ENCODE measurements at regions not wholly inside any gene's neighbourhood (a gene's known extent, or its start where the extent isn't known, plus 50 kb on each side); places are given as distances from the start of the nearest gene placed in this dataset.
"Not testable (repeated sequence)": the region's sequence is repeated elsewhere in the genome, so short reads cannot be mapped to it uniquely, and the experiment has no call there.

DNA sequence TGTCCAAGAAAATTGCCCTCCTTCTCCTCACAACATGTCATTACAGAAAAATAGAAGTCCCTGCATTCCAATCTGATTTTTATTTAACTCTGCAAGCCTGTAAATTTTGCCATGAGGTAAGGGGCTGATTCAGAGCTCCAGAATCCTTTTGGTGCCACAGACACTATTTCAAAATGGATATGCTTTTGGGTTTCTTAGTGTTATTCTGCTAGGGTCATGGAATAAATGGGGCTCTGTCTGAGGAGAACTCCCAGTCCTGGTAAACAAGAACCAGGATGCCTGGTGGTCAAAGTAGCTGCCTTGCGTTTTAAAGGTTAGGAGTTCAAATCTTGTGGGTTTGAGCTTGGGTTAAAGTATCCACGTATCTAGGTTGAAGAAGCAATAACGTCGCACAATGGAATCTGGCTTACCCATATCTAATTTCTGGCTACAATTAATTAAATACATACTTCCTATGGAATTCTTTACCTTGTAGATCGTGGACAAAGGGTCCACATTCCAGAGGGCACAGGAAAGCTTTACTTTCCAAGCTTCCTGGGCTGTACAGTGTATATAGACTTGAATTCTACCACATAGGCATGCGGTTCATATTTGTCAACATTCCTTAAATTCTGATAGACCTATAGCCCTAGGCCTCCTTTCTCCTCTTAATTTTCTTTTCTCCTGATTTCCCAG is 98.0 kb upstream of the CDC42BPA start:
- no peak for DNase-seq (ENCODE audit: low spot score)

DNA sequence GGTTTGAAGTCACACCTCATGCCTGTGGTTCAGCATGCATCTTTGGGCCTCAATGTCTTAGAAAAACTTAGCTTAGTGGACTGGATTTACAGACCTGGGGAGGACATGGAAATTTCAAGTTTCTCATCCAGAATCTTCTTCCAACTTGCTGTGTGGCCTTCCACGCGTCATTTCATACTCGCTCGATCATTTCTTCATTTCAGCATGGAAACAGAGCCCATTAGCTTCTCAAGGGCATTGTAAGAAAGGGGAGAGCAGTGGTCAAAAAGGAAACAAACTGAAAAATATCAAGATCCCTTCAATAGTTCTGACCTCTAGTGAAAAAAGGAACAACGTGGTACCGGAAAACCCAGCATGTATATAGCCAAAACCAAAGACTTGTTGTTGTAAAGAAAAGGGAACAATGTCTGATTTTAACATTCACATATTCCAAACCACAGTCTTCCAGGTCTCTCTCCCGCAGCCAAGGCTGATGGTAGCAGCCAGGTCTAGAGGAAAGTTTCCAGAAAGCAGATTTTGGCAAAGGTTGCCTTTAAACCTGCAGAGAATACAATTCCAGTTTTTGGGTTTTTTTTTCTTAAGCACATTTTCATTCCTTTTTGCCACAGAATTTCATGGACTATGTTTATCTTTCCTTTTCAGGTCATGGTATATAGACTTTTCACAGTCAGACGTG is 97.0 kb upstream of the CDC42BPA start:
- no peak for DNase-seq (ENCODE audit: low spot score)

DNA sequence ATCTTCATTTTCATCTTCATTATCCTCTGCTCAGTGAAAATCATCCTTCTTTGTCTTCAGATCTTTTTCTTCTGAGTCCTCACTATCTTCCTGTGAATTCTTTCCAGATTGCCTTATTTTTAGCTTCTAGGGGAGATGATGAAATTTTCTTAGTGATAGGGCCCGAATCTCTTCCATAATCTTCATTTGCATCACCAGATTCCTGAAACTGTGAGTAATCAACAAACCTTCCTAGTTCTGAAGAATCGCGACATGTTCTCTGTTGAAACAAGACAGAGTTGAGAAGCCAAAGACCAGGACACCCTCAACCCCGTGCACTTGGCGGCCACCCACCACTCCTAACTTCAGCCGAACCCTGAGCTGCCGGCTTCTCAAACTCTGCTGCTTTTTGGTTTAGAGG is 92.8 kb upstream of the CDC42BPA start:
- DNase-seq (ENCODE audit: low spot score), result no peak

DNA sequence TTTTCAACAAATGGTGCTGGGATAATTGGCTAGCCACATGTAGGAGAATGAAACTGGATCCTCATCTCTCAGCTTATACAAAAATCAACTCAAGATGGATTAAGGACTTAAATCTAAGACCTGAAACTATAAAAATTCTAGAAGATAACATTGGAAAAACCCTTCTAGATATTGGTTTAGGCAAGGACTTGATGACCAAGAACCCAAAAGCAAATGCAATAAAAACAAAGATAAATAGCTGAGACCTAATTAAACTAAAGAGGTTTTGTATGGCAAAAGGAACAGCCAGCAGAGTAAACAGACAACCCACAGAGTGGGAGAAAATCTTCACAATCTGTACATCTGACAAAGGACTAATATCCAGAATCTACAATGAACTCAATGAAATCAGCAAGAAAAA is 88.0 kb upstream of the CDC42BPA start:
- DNase-seq (ENCODE audit: low spot score), result not testable (repeated sequence)

DNA sequence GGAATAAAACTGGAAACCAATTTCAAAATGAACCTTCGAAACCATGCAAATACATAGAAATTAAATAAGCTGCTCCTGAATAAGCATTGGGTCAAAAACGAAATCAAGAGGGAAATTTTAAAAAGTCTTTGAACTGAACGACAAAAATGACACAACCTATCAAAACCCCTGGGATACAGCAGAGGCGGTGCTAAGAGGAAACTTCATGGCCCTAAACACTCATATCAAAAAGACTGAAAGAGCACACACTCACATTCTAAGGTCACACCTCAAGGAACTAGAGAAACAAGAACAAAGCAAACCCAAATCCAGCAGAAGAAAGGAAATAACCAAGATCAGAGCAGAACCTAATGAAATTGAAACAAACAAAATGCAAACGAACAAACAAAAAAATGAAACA is 85.2 kb upstream of the CDC42BPA start:
- no peak for DNase-seq (ENCODE audit: low spot score)

DNA sequence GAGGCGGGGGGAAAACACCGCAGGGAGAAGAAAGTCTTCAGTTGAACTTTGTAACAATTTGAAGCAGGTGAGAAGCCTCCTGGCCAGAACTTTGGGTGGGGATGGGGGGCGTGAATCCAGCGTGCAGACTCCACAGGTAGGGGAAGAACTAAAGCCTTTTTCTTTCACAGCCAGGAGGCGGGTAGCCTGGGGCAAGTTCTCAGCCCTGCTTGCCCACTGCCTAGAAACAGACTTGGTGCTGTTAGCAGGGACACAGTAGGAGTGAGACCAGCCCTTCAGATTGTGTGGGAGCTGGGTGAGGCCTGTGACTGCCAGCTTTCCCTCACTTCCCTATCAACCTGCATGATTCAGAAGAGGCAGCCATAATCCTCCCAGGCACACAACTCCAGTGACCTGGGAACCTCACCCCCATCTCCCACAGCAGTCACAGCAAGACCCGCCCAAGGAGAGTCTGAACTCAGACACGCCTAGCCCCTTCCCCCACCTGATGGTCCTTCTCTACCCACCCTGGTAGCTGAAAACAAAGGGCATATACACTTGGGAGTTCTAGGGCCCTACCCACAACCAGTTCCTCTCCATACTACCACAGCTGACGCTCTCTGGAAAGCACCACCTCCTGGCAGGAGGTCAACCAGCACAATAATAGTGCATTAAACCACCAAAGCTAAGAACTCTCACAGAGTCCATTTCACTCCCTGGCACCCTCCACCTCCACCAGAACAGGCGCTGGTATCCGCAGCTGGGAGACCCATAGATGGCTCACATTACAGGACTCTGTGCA is 83.5 kb upstream of the CDC42BPA start:
- DNase-seq (ENCODE audit: low spot score), result no peak

DNA sequence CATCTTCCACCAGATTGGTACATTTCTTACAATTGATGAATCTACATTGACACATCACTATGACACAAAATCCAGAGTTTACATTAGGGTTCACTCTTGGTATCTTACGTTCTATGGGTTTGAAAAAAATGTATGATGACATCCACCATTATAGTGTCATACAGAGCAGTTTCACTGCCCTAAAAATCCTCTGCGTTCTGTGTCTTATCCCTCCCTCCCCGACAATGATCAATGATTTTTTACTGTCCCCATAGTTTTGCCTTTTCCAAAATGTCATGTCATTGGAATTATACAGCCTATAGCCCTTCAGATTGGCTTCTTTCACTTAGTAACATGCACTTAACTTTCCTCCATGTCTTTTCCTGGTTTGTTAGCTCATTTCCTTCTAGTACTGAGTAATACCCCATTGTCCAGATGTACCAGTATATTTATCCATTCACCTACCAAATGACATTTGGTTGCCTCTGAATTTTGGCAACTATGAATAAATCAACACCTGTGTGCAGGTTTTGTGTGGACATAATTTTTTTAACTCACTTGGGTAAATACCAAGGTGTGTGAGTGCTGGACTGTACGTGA is 80.9 kb upstream of the CDC42BPA start:
- no peak for DNase-seq (ENCODE audit: low spot score)

DNA sequence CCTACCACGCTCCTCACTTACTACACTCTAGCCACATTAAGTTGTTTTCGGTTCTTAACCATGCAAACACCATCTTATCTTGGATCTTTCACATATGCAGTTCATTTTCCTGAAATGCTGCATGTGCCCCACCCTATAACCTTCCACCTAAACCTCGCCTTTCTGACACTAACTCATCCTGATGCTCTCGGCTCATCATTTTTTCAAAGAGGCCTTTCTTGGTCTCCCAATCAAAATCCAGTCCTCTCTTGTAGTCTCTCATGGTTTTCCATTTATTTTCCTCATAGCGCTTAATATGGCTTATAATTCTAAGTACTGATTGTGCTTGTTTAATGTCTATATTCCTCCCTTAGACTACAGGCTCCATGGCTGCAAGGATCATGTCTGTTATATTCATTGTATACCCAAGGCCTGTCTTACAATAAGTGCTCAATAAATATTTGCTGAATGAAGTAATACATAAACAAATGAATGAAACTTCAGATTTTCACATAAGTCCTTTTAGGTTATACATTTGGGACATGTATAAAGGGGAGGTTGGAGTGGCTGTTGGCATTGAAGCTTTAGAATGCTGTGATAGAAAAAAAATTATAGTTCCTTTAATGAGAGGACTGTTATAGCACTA is 79.2 kb upstream of the CDC42BPA start:
- no peak for DNase-seq (ENCODE audit: low spot score)

DNA sequence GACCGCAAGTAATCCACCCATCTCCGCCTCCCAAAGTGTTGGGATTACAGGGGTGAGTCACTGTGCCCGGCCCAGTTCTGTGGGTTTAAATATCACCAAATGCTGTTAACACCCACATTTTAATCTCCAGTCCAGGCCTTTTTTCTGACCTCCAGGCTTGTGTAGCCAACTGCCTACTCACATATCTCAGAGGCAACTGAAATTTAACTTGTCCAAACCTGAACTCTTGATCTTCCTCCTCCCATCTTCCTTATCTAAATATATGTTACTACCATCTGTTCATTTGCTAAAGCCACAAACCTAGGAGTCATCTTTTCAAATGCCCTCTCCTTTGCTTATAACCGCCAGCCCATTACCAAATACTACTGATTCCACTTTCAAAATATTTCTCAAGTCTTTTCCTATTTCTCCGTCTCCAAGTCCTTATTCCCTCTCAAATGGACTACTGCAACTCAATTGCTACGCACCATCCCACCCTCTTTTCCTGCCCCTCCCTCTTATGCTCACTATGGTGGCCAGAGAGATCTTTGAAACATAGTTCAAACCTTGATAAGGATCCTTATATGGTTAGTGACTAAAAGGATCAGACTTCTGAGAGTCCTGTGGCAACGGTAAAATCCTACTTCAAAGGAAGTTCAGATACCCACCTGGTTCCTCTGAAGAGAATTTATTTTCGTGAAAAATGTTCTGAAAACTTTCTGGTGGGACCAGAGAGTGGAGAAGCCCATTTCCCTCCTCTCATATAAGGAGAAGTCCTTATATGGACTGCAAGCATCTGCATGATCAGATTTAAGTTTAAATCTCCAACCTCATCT is 78.5 kb upstream of the CDC42BPA start:
- DNase-seq (ENCODE audit: low spot score), result peak; percentile 47

DNA sequence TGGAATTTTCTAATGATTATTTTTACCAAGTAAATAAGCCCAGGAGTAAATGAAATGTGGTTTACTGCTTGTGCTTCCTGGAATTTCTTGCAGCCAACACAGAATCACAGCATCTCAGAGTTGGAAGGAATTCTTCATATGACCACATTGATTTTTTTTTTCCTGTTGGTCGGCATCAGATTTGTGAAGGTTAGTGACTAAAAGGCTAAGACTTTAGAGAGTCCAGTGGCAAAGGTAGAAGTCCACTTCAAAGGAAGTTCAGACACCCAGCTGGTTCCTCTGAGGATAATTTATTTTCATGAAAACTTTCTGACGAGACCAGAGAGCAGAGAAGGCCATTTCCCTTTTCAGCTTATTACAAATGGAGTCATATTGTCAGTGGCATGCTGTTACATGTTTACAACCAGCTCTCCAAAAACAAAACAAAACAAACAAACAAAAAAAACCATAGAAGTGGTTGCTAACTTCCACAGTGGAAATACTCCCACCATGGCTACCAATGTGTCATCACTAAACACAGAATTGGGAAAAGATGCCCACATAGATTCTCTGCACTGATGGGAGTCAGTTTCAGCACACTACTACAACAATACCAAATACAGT is 77.2 kb upstream of the CDC42BPA start:
- DNase-seq (ENCODE audit: low spot score), result no peak

DNA sequence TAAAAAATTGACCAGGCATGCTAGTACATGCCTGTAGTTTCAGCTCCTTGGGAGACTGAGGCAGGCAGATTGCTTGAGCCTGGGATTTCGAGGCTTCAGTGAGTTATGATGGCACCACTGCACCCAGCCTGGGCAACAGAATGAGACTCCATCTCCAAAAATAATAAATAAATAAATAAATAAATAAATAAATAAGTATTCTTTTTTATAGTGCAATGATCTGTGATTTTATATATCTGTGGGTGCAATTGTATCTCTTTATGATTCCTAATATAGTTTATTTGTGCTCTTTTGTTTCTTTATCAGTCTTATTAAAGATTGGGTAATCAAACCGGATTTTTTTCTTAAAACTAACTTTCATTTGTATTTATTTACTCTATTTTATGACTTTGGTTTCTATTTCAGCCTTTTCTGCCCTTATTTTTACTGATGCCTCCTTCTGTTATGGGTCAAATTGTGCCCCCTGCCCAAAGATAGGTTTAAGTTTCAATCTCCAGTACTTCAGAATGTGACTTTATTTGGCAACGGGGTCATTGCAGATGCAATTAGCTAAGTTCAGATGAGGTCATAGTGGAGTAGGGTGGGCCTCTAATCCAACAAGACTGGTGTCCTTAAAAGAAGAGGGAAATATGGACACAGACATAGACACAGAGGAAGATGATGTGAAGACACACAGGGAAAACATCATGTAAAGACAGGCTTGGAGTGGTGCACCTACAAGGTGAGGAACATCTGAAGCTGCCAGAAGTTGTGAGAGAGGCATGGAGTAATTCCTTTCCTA is 74.9 kb upstream of the CDC42BPA start:
- no peak for DNase-seq (ENCODE audit: low spot score)

DNA sequence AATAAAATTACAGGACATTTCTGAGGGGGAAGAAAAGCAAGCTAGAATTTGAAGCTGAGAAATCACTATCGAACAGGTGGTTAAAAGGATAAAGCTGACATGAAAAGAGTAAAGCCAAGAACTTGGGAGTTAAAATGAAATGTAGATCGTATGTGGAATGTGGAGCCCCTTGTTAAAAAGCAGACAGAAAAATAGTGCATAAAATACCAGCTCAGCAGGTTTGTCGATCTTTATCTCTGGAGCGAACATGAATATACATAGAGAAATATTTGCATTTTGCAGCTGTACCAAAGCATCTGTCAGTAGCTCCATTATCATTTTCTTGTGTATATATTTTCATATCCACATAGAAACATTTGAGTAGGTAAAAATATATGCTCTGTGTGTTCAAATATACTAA is 73.6 kb upstream of the CDC42BPA start:
- no peak for DNase-seq (ENCODE audit: low spot score)

DNA sequence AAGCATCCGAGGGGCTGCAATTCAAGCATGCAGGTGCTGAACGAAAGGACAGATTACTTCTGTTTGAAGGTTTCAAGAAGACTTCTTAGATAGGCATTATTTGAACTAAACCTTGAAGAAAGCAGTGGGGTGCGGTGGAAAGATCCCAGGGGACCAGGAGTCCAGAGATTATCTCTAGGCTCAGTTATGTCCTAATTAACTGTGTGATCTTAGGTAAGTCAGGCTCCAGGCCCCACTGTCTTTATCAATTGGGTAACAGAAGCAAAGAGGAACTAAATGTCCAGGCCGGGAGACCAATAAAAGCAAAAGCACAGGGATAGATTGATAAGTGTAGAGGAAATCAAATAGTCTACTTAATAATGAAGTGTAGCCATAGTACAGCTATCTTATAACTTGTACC is 72.9 kb upstream of the CDC42BPA start:
- DNase-seq (ENCODE audit: low spot score), result no peak

DNA sequence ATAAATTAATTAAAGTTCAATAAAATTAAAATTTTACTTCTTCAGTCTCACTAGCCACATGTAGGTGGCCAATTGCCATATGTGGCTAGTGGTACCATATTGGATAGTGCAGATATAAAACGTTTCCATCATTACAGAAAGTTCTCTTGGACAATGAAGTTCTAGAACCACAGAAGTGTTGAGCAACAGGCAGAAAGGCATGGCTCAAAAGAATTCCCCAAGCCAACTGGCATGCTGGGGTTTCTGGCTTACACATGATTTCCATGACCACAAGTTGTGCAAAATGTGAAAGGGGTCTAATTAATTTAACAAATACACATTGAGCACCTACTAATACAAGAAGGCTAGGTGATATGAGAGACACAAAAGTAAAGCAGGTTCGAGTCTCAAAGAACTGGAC is 72.2 kb upstream of the CDC42BPA start:
- no peak for DNase-seq (ENCODE audit: low spot score)

DNA sequence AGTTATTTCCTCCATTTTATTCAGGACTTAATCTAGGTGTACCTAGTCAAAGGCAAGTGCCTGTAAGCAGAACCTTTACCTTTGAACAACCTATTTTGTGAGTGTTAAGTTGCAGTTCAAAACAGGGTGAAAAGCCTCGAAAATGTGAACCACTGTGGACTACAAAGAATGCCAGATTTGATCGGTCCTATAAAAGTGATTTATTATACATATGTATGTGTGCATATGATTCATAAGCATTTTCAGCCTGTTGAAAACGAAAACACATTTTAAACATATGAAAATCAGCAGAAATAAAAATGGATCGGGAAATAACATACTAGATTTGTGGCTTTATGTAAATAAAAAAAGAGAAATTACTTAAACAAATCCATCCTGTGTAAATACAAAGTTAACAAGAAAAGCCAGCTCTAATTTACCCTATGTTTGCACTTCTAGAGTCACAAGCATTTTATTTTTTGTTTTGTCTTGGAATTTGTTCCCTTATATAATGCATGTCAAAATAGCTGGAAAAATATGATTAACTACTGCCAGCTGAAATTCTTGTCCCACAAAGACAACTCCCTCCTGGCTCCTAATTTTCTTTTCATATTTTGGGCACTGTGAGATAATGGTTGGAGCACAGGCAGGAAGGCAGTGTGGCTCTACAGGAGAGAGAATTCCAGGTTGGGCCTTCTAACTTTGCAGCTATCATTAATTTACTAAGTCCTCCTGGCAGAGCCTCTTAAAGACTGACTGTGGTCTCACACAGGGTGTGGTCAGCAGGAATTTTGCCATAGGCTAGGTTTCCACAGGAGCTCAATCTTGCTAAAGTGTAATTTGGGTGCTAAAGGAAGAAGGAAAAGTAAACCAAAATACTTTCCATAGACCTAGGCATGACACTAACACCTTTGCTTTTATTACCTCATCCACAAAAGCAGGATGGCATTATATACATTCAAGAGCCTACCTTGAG is 70.2 kb upstream of the CDC42BPA start:
- no peak for DNase-seq (ENCODE audit: low spot score)

DNA sequence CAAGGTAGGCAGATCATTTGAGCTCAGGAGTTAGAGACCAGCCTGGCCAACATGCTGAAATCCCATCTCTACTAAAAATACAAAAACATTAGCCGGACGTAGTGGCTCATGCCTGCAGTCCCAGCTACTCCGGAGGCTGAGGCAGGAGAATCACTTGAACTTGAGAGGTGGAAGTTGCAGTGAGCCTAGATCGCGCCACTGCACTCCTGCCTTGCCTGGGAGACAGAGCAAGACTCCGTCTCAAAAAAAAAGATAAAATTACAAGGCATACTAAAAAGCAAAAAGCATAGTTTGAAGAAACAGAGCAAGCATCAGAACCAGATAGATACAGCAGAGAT is 61.2 kb upstream of the CDC42BPA start:
- DNase-seq (ENCODE audit: low spot score), result no peak

DNA sequence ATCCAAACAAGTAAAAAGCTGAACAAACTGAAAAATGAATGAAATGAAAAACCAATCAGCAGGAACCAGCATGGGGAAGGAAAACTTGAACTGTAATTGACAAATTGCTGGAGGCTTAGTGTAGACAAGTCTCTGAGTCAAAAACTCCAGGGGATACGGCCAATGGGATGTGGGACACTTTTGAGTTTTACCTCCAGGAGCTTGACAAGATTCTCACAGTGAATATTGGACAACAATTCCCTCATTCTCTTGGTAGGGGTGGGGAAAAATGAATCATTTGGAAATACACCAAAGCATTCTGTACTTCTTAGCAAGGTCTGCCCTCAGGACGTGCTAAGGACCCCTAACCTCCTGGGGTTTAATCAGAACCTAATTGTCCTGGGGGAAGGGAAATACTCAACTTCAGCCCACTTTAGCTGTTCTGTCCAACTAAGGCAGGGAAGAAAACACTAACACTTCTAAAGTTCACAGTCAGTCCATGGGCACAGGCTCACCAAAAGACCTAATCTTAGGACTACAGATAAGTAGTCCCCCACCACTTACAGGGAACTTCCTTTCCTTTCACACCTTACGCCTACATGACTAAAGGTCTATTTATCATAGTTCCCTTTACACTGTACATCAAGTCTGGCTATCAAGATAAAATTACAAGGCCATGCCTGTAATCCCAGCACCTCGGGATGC is 60.7 kb upstream of the CDC42BPA start:
- DNase-seq (ENCODE audit: low spot score), result no peak

DNA sequence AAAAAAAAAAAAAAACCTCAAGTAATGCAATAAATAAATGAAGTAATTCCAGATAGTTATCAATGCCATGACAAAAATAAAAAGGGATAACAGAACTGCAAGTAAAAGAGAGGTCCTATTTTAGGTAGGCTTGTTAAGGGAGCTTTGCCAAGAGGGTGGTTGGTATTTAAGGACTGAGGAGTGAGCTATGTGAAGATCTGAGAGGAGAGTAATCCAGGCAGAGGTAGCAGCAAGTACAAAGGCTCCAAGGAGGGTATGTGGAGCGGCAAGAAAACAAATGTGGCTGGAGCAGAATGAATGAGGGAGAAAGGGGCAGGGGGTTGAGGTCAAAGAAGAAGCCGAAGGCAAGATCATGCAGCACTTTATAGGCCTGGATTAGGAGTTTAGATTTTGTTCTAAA is 59.9 kb upstream of the CDC42BPA start:
- no peak for DNase-seq (ENCODE audit: low spot score)

DNA sequence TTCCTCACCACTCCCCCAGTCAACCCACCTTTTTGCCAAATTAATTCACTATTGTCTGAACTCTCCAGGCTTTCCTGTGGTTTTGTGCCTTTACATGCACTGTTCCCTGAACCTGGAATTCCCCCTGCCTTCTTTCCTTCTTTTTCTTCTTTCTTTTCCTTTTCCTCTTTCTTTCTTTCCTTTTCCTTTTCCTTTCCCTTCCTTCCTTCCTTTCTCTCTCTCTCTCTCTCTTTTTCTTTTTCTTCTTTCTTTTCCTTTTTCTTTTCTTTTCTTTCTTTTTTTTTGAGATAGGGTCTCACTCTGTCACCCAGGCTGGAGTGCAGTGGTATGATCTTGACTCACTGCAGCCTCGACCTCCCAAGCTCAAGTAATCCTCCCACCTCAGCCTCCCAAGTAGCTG is 56.6 kb upstream of the CDC42BPA start:
- DNase-seq (ENCODE audit: low spot score), result no peak

Data from hematopoietic multipotent progenitor cell treated with erythropoietin and hydrocortisone succinate and interleukin-3 and kit ligand, for 17 days (in vitro differentiated cells).